Activated CD4-positive, alpha-beta T cell treated with anti-CD3 and anti-CD28 coated beads, Interleukin-2, amount 10 ng/mL, durations not matched to agents 24 days and 14 days (primary cell): ENCODE measurements at regions not wholly inside any gene's neighbourhood (a gene's known extent, or its start where the extent isn't known, plus 50 kb on each side); places are given as distances from the start of the nearest gene placed in this dataset.
A peak's percentile ranks its signal among the peaks of the same experiment; 100 is the strongest.
"Not testable (repeated sequence)": the region's sequence is repeated elsewhere in the genome, so short reads cannot be mapped to it uniquely, and the experiment has no call there.

ENCODE experiments used
- DNase-seq: peaks from one replicate; pipeline ENCODE4 v3.0.0; 2022
- H3K27ac Mint-ChIP-seq: one replicate; pipeline ENCODE4 v1.8.0; 2022; ENCODE audit warnings: mild to moderate bottlenecking, mixed read lengths
- H3K27me3 Mint-ChIP-seq: one replicate; pipeline ENCODE4 v1.8.0; 2022; ENCODE audit warnings: mixed read lengths
- H3K36me3 Mint-ChIP-seq: one replicate; pipeline ENCODE4 v1.8.0; 2022; ENCODE audit warnings: low read depth, mild to moderate bottlenecking, mixed read lengths
- H3K4me1 Mint-ChIP-seq: one replicate; pipeline ENCODE4 v1.8.0; 2021; ENCODE audit warnings: mixed read lengths
- H3K4me3 Mint-ChIP-seq: one replicate; pipeline ENCODE4 v1.8.0; 2022; ENCODE audit warnings: mild to moderate bottlenecking, moderate library complexity, mixed read lengths
- H3K9me3 Mint-ChIP-seq: one replicate; pipeline ENCODE4 v1.8.0; 2021; ENCODE audit warnings: mixed read lengths
- intact Hi-C: fragments of 100-400 bp; cut with micrococcal nuclease; formaldehyde crosslinking; loops from one replicate; pipeline ENCODE4 v1.15.1; 2023

- DNase-seq, result no peak
- peaks cover 19% of the 10 kb centered on the region for H3K27me3 Mint-ChIP-seq
- no peaks in the 10 kb centered on the region for H3K9me3 Mint-ChIP-seq
- H3K4me1 Mint-ChIP-seq, result no peaks in the 10 kb centered on the region
- no peaks in the 10 kb centered on the region for H3K36me3 Mint-ChIP-seq
- H3K27ac Mint-ChIP-seq, result no peak overlapping the region
- intact Hi-C loops, result no loop called here
- no peak overlapping the region for H3K4me3 Mint-ChIP-seq
These were observed 166.7 kb downstream of the LACC1 start for GRCh38 chr13:44046428-44046827.

GRCh38 chr13:44048326-44048725 is 168.6 kb downstream of the LACC1 start:
- H3K9me3 Mint-ChIP-seq, result no peaks in the 10 kb centered on the region
- H3K36me3 Mint-ChIP-seq, result no peaks in the 10 kb centered on the region

GRCh38 chr13:44049081-44049945 is 169.6 kb downstream of the LACC1 start:
- H3K9me3 Mint-ChIP-seq, result no peaks in the 10 kb centered on the region
- no peaks in the 10 kb centered on the region for H3K36me3 Mint-ChIP-seq
- H3K4me1 Mint-ChIP-seq, result no peaks in the 10 kb centered on the region
- peaks cover 27% of the 10 kb centered on the region for H3K27me3 Mint-ChIP-seq
- intact Hi-C loops, result no loop called here
- DNase-seq, result peak; percentile 13
- no peak overlapping the region for H3K27ac Mint-ChIP-seq
- no peak overlapping the region for H3K4me3 Mint-ChIP-seq

More at GRCh38 chr13:44048326-44048725, 168.6 kb downstream of the LACC1 start:
- no peak overlapping the region for H3K4me3 Mint-ChIP-seq
- H3K4me1 Mint-ChIP-seq, result no peaks in the 10 kb centered on the region
- DNase-seq, result no peak
- H3K27me3 Mint-ChIP-seq, result peaks cover 23% of the 10 kb centered on the region
- no peak overlapping the region for H3K27ac Mint-ChIP-seq
- intact Hi-C loops, result no loop called here

- no peak overlapping the region for H3K27ac Mint-ChIP-seq
- no peak for DNase-seq
- H3K4me3 Mint-ChIP-seq, result no peak overlapping the region
- peaks cover 36% of the 10 kb centered on the region for H3K27me3 Mint-ChIP-seq
- peaks cover 3% of the 10 kb centered on the region for H3K4me1 Mint-ChIP-seq
- no peaks in the 10 kb centered on the region for H3K36me3 Mint-ChIP-seq
- intact Hi-C loops, result loop anchor here (1.0 kb wide), 2 partner anchors 142 to 388 kb away; no protein-coding TSS in a partner anchor
- H3K9me3 Mint-ChIP-seq, result no peaks in the 10 kb centered on the region
These were observed 170.9 kb downstream of the LACC1 start for GRCh38 chr13:44050450-44051063.

GRCh38 chr13:44051405-44051804 is 171.7 kb downstream of the LACC1 start:
- Mint-ChIP-seq H3K4me3 (no peak overlapping the region), H3K27ac (no peak overlapping the region), H3K9me3 (no peaks in the 10 kb centered on the region), H3K36me3 (no peaks in the 10 kb centered on the region), H3K27me3 (peaks cover 37% of the 10 kb centered on the region), H3K4me1 (peaks cover 6% of the 10 kb centered on the region)
- DNase-seq, result no peak
- intact Hi-C loops, result no loop called here

GRCh38 chr13:44051918-44052675 is 172.4 kb downstream of the LACC1 start:
- no peak overlapping the region for H3K4me3 Mint-ChIP-seq
- no peak overlapping the region for H3K27ac Mint-ChIP-seq
- DNase-seq, result no peak

GRCh38 chr13:44052780-44053184 is 173.1 kb downstream of the LACC1 start:
- H3K9me3 Mint-ChIP-seq, result no peaks in the 10 kb centered on the region
- H3K36me3 Mint-ChIP-seq, result no peaks in the 10 kb centered on the region
- H3K4me1 Mint-ChIP-seq, result peaks cover 6% of the 10 kb centered on the region
- no peak overlapping the region for H3K27ac Mint-ChIP-seq
- intact Hi-C loops, result no loop called here
- no peak overlapping the region for H3K4me3 Mint-ChIP-seq
- H3K27me3 Mint-ChIP-seq, result peaks cover 35% of the 10 kb centered on the region
- no peak for DNase-seq

More at GRCh38 chr13:44051918-44052675, 172.4 kb downstream of the LACC1 start:
- intact Hi-C loops, result no loop called here
- H3K36me3 Mint-ChIP-seq, result no peaks in the 10 kb centered on the region
- peaks cover 6% of the 10 kb centered on the region for H3K4me1 Mint-ChIP-seq
- peaks cover 37% of the 10 kb centered on the region for H3K27me3 Mint-ChIP-seq
- no peaks in the 10 kb centered on the region for H3K9me3 Mint-ChIP-seq

- Mint-ChIP-seq H3K36me3 (no peaks in the 10 kb centered on the region), H3K9me3 (no peaks in the 10 kb centered on the region), H3K27ac (no peak overlapping the region), H3K4me1 (peaks cover 6% of the 10 kb centered on the region), H3K27me3 (peaks cover 34% of the 10 kb centered on the region), H3K4me3 (no peak overlapping the region)
- intact Hi-C loops, result no loop called here
- DNase-seq, result no peak
These were observed 173.5 kb downstream of the LACC1 start for GRCh38 chr13:44053208-44053607.

- intact Hi-C loops, result no loop called here
- H3K27me3 Mint-ChIP-seq, result peaks cover 33% of the 10 kb centered on the region
These were observed 174.8 kb downstream of the LACC1 start for GRCh38 chr13:44054525-44054924.

GRCh38 chr13:44055681-44056080 is 176.0 kb downstream of the LACC1 start:
- H3K4me1 Mint-ChIP-seq, H3K27ac Mint-ChIP-seq, intact Hi-C loops, H3K9me3 Mint-ChIP-seq, DNase-seq, H3K4me3 Mint-ChIP-seq, H3K36me3 Mint-ChIP-seq: not testable (repeated sequence)
- H3K27me3 Mint-ChIP-seq, result peaks cover 31% of the 10 kb centered on the region

More at GRCh38 chr13:44054525-44054924, 174.8 kb downstream of the LACC1 start:
- H3K9me3 Mint-ChIP-seq, result no peaks in the 10 kb centered on the region
- H3K4me3 Mint-ChIP-seq, result no peak overlapping the region
- peaks cover 6% of the 10 kb centered on the region for H3K4me1 Mint-ChIP-seq
- H3K36me3 Mint-ChIP-seq, result no peaks in the 10 kb centered on the region
- H3K27ac Mint-ChIP-seq, result no peak overlapping the region
- DNase-seq, result no peak

- Mint-ChIP-seq H3K27ac (no peak overlapping the region), H3K27me3 (peaks cover 28% of the 10 kb centered on the region), H3K4me1 (peaks cover 6% of the 10 kb centered on the region), H3K36me3 (no peaks in the 10 kb centered on the region), H3K9me3 (no peaks in the 10 kb centered on the region), H3K4me3 (no peak overlapping the region)
- no peak for DNase-seq
- intact Hi-C loops, result no loop called here
These were observed 178.4 kb downstream of the LACC1 start for GRCh38 chr13:44058067-44058466.

GRCh38 chr13:44058624-44059215 is 179.0 kb downstream of the LACC1 start:
- no peak for DNase-seq
- Mint-ChIP-seq H3K4me1 (peaks cover 6% of the 10 kb centered on the region), H3K36me3 (no peaks in the 10 kb centered on the region), H3K4me3 (no peak overlapping the region), H3K9me3 (no peaks in the 10 kb centered on the region), H3K27me3 (peaks cover 24% of the 10 kb centered on the region), H3K27ac (no peak overlapping the region)
- intact Hi-C loops, result no loop called here

GRCh38 chr13:44061876-44062275 is 182.2 kb downstream of the LACC1 start:
- DNase-seq, result no peak
- H3K9me3 Mint-ChIP-seq, result no peaks in the 10 kb centered on the region
- H3K27me3 Mint-ChIP-seq, result peaks cover 14% of the 10 kb centered on the region
- H3K4me3 Mint-ChIP-seq, result no peak overlapping the region
- no peak overlapping the region for H3K27ac Mint-ChIP-seq
- intact Hi-C loops, result no loop called here
- H3K4me1 Mint-ChIP-seq, result no peaks in the 10 kb centered on the region
- H3K36me3 Mint-ChIP-seq, result no peaks in the 10 kb centered on the region
